ENCODE measurements at regions not wholly inside any gene's neighbourhood (a gene's known extent, or its start where the extent isn't known, plus 50 kb on each side); places are given as distances from the start of the nearest gene placed in this dataset.

GRCh38 chr1:78792756-78793155 is 143.1 kb downstream of the IFI44 start:
- TF ChIP-seq EZH2 (IDR thresholded peaks at IDR 0.05; ENCODE audit: borderline replicate concordance, low read length) = no peak
- TF ChIP-seq, protein P1, sequence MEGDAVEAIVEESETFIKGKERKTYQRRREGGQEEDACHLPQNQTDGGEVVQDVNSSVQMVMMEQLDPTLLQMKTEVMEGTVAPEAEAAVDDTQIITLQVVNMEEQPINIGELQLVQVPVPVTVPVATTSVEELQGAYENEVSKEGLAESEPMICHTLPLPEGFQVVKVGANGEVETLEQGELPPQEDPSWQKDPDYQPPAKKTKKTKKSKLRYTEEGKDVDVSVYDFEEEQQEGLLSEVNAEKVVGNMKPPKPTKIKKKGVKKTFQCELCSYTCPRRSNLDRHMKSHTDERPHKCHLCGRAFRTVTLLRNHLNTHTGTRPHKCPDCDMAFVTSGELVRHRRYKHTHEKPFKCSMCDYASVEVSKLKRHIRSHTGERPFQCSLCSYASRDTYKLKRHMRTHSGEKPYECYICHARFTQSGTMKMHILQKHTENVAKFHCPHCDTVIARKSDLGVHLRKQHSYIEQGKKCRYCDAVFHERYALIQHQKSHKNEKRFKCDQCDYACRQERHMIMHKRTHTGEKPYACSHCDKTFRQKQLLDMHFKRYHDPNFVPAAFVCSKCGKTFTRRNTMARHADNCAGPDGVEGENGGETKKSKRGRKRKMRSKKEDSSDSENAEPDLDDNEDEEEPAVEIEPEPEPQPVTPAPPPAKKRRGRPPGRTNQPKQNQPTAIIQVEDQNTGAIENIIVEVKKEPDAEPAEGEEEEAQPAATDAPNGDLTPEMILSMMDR (IDR thresholded peaks at IDR 0.05; ENCODE audit: low read length) = no peak
